ENCODE measurements at regions not wholly inside any gene's neighbourhood (a gene's known extent, or its start where the extent isn't known, plus 50 kb on each side); places are given as distances from the start of the nearest gene placed in this dataset.
A peak's percentile ranks its signal among the peaks of the same experiment; 100 is the strongest.

- no peak for TF ChIP-seq ZNF350 (tag by site-specific recombination; IDR thresholded peaks at IDR 0.05)
Measured at GRCh38 chr7:83749495-83749894, 100.6 kb upstream of the SEMA3E start (continued).

GRCh38 chr7:83739527-83739926 is 90.6 kb upstream of the SEMA3E start:
- POLR2A ChIA-PET, result no interaction called here

GRCh38 chr7:83738291-83738835 is 89.4 kb upstream of the SEMA3E start:
- CTCF ChIA-PET, result no interaction called here
- no peak for TF ChIP-seq ZNF112 (tag by site-specific recombination; IDR thresholded peaks at IDR 0.05)
- TF ChIP-seq ZNF350 (tag by site-specific recombination; IDR thresholded peaks at IDR 0.05), result no peak
- no peak for TF ChIP-seq RBAK (tag by site-specific recombination; IDR thresholded peaks at IDR 0.05)
- TF ChIP-seq PATZ1 (tag by site-specific recombination; IDR thresholded peaks at IDR 0.05), result no peak
- TF ChIP-seq SETDB1 (IDR thresholded peaks at IDR 0.05; ENCODE audit: insufficient read length, low read length), result no peak
- TF ChIP-seq ZNF138 (tag by site-specific recombination; IDR thresholded peaks at IDR 0.05; ENCODE audit: borderline replicate concordance), result no peak
- no peak for TF ChIP-seq MZF1 (tag by site-specific recombination; IDR thresholded peaks at IDR 0.05; ENCODE audit: borderline replicate concordance)
- TF ChIP-seq ZNF639 (tag by site-specific recombination; IDR thresholded peaks at IDR 0.05), result no peak
- TF ChIP-seq ZBTB7A (tag by site-specific recombination; IDR thresholded peaks at IDR 0.05; ENCODE audit: low read depth), result no peak
- no peak for TF ChIP-seq ZNF184 (tag by site-specific recombination; IDR thresholded peaks at IDR 0.05)
- no peak for TF ChIP-seq WT1 (tag by site-specific recombination; IDR thresholded peaks at IDR 0.05)
- no peak for TF ChIP-seq ZNF16 (tag by site-specific recombination; IDR thresholded peaks at IDR 0.05; ENCODE audit: low read depth)
- TF ChIP-seq SP3 (tag by site-specific recombination; IDR thresholded peaks at IDR 0.05), result no peak
- TF ChIP-seq ZNF404 (tag by site-specific recombination; IDR thresholded peaks at IDR 0.05), result no peak
- no peak for TF ChIP-seq ZNF701 (tag by site-specific recombination; IDR thresholded peaks at IDR 0.05)

More at GRCh38 chr7:83739527-83739926, 90.6 kb upstream of the SEMA3E start:
- Histone ChIP-seq H3K4me3 (ENCODE audit: low read depth, low read length) (no peak overlapping the region), H3K27ac (ENCODE audit: extremely low read depth, low read depth, low read length) (peak overlapping the region; percentile 60; the same call in 1 of the 2 replicates), H3K4me1 (ENCODE audit: control insufficient read depth, insufficient read depth, low read length) (peaks cover 26% of the 10 kb centered on the region), H3K9me3 (ENCODE audit: control insufficient read depth, insufficient read depth, low read depth, low read length) (no peaks in the 10 kb centered on the region), H3K36me3 (ENCODE audit: control insufficient read depth in 2 of 2, insufficient read depth in 1 of 2, low read length in 2 of 2) (no peaks in the 10 kb centered on the region)
- no peak for TF ChIP-seq ZNF76 (tag by site-specific recombination; IDR thresholded peaks at IDR 0.05; ENCODE audit: borderline replicate concordance, low read depth)
- peak; percentile 57; the same call in 1 of the 2 replicates for TF ChIP-seq FEZF1 (tag by site-specific recombination; IDR thresholded peaks at IDR 0.05)
- peak; percentile 60; the same call in 1 of the 2 replicates for TF ChIP-seq ZBTB17 (tag by site-specific recombination; IDR thresholded peaks at IDR 0.05)
- TF ChIP-seq PRDM6 (tag by site-specific recombination; IDR thresholded peaks at IDR 0.05), result peak; percentile 64
- TF ChIP-seq WT1 (tag by site-specific recombination; IDR thresholded peaks at IDR 0.05), result peak; percentile 78
- TF ChIP-seq TCF7L2 (IDR thresholded peaks at IDR 0.05; ENCODE audit: borderline replicate concordance, low read depth, low read length), result peak; percentile 91
- peak; percentile 59 for TF ChIP-seq PRDM4 (tag by site-specific recombination; IDR thresholded peaks at IDR 0.05)
- peak; percentile 12; the same call in 1 of the 2 replicates for TF ChIP-seq OVOL3 (tag by site-specific recombination; IDR thresholded peaks at IDR 0.05)
- no peak for TF ChIP-seq ZNF391 (tag by site-specific recombination; IDR thresholded peaks at IDR 0.05; ENCODE audit: borderline replicate concordance, low read depth)
- TF ChIP-seq MZF1 (tag by site-specific recombination; IDR thresholded peaks at IDR 0.05; ENCODE audit: borderline replicate concordance), result peak; percentile 50; the same call in 1 of the 2 replicates
- peak; percentile 65; the same call in 1 of the 2 replicates for TF ChIP-seq TRIM28 (IDR thresholded peaks at IDR 0.05; ENCODE audit: borderline replicate concordance, low read length)
- TF ChIP-seq ZIC2 (tag by site-specific recombination; IDR thresholded peaks at IDR 0.05), result no peak
- TF ChIP-seq ZNF670 (tag by site-specific recombination; IDR thresholded peaks at IDR 0.05; ENCODE audit: low read depth), result no peak
- peak; percentile 89 for TF ChIP-seq ZNF843 (tag by site-specific recombination; IDR thresholded peaks at IDR 0.05)
- TF ChIP-seq OSR2 (tag by site-specific recombination; IDR thresholded peaks at IDR 0.05), result peak; percentile 85
- CTCF ChIA-PET, result no interaction called here

More at GRCh38 chr7:83738291-83738835, 89.4 kb upstream of the SEMA3E start:
- POLR2A ChIA-PET, result no interaction called here
- no peaks in the 10 kb centered on the region for H3K36me3 ChIP-seq (ENCODE audit: control insufficient read depth in 2 of 2, insufficient read depth in 1 of 2, low read length in 2 of 2)
- H3K9me3 ChIP-seq (ENCODE audit: control insufficient read depth, insufficient read depth, low read depth, low read length), result no peaks in the 10 kb centered on the region
- H3K4me3 ChIP-seq (ENCODE audit: low read depth, low read length), result no peak overlapping the region
- peaks cover 26% of the 10 kb centered on the region for H3K4me1 ChIP-seq (ENCODE audit: control insufficient read depth, insufficient read depth, low read length)
- no peak overlapping the region for H3K27ac ChIP-seq (ENCODE audit: extremely low read depth, low read depth, low read length)

All from HEK293 (cell line).